CD14-positive monocyte (primary cell): ENCODE measurements at regions not wholly inside any gene's neighbourhood (a gene's known extent, or its start where the extent isn't known, plus 50 kb on each side); places are given as distances from the start of the nearest gene placed in this dataset.

ENCODE experiments used
- DNase-seq, 3 donors: peaks; one replicate each; pipeline ENCODE4 v3.0.0-alpha.2; 2011 to 2022
- H2AFZ ChIP-seq: 2 replicates; pipeline ENCODE4 v1.6.0; 2012; ENCODE audit warnings: mild to moderate bottlenecking, low read depth, low read length, inconsistent platforms; ENCODE audit not compliant: insufficient read depth, poor library complexity, severe bottlenecking
- H3K27ac ChIP-seq, 2 donors: 1 replicate in 1 of 2; 2 replicates in 1 of 2; pipeline ENCODE4 v1.5.1; 2012 to 2013; ENCODE audit warnings: low read length in 2 of 2, control low read depth in 1 of 2, inconsistent platforms in 1 of 2, low read depth in 1 of 2, mild to moderate bottlenecking in 1 of 2
- H3K27me3 ChIP-seq, 2 donors: one replicate each; pipeline versions ENCODE4 v1.6.0 to v1.6.1; 2011 to 2013; ENCODE audit warnings: low read length in 2 of 2; ENCODE audit not compliant: control insufficient read depth in 2 of 2, insufficient read depth in 2 of 2
- H3K36me3 ChIP-seq, 2 donors: replicated peaks in 1 of 2; 1 replicate in 1 of 2; 2 replicates in 1 of 2; pipeline versions ENCODE4 v1.5.1 to v1.6.1; 2012 to 2013; ENCODE audit warnings: low read length in 2 of 2, control low read depth in 1 of 2, inconsistent platforms in 1 of 2, mild to moderate bottlenecking in 1 of 2; ENCODE audit not compliant: insufficient read depth in 2 of 2, control insufficient read depth in 1 of 2
- H3K4me1 ChIP-seq, 2 donors: 1 replicate in 1 of 2; 2 replicates in 1 of 2; pipeline versions ENCODE4 v1.5.1 to v1.6.1; 2012 to 2013; ENCODE audit warnings: low read length in 2 of 2, control low read depth in 1 of 2, inconsistent platforms in 1 of 2, mild to moderate bottlenecking in 1 of 2, moderate library complexity in 1 of 2; ENCODE audit not compliant: insufficient read depth in 2 of 2, control insufficient read depth in 1 of 2
- H3K4me2 ChIP-seq: replicated peaks from 2 replicates; pipeline ENCODE3; 2012; ENCODE audit warnings: low read length, moderate library complexity, mild to moderate bottlenecking; ENCODE audit not compliant: poor library complexity, severe bottlenecking; ENCODE audit errors: extremely low read depth
- H3K4me3 ChIP-seq, 3 experiments: fragments of 200-600 bp in 1 of 3; sonication (generic) in 1 of 3; replicated peaks in 1 of 3; 1 replicate in 2 of 3; 2 replicates in 1 of 3; pipeline ENCODE4 v1.5.1; 2011 to 2013; ENCODE audit warnings: low read length in 3 of 3, mild to moderate bottlenecking in 3 of 3, control low read depth in 2 of 3, low read depth in 2 of 3, inconsistent platforms in 1 of 3, moderate library complexity in 1 of 3
- H3K79me2 ChIP-seq: 2 replicates; pipeline ENCODE4 v1.6.0; 2012; ENCODE audit warnings: mild to moderate bottlenecking, control low read depth, inconsistent platforms, low read length, moderate library complexity; ENCODE audit not compliant: insufficient read depth
- H3K9ac ChIP-seq: 2 replicates; pipeline ENCODE4 v1.6.0; 2017; ENCODE audit warnings: low read length, mild to moderate bottlenecking; ENCODE audit not compliant: insufficient read depth, poor library complexity, severe bottlenecking
- H3K9me3 ChIP-seq, 2 donors: replicated peaks in 1 of 2; 1 replicate in 1 of 2; 2 replicates in 1 of 2; pipeline versions ENCODE4 v1.5.1 to v1.6.1; 2012 to 2013; ENCODE audit warnings: low read length in 2 of 2, control low read depth in 1 of 2; ENCODE audit not compliant: control insufficient read depth in 1 of 2, insufficient read depth in 1 of 2
- H4K20me1 ChIP-seq: 2 replicates; pipeline ENCODE4 v1.6.0; 2012; ENCODE audit warnings: mild to moderate bottlenecking, low read length, control low read depth, moderate library complexity; ENCODE audit not compliant: insufficient read depth
- H3K27ac Mint-ChIP-seq, 7 donors: one replicate each; pipeline ENCODE4 v1.8.0; 2020; ENCODE audit warnings: mild to moderate bottlenecking in 7 of 7, mixed read lengths in 7 of 7, moderate library complexity in 6 of 7, inconsistent platforms in 2 of 7
- H3K27me3 Mint-ChIP-seq, 3 donors: one replicate each; pipeline ENCODE4 v1.8.0; 2021 to 2022; ENCODE audit warnings: low read depth in 3 of 3, mild to moderate bottlenecking in 3 of 3, mixed read lengths in 3 of 3, moderate library complexity in 3 of 3, inconsistent platforms in 1 of 3
- H3K36me3 Mint-ChIP-seq, 2 donors: one replicate each; pipeline ENCODE4 v1.8.0; 2020; ENCODE audit warnings: mixed read lengths in 2 of 2, inconsistent platforms in 1 of 2, mild to moderate bottlenecking in 1 of 2
- H3K4me1 Mint-ChIP-seq: one replicate; pipeline ENCODE4 v1.8.0; 2020; ENCODE audit warnings: mild to moderate bottlenecking, mixed read lengths
- H3K4me3 Mint-ChIP-seq, 2 donors: one replicate each; pipeline ENCODE4 v1.8.0; 2020; ENCODE audit warnings: mild to moderate bottlenecking in 2 of 2, mixed read lengths in 2 of 2, moderate library complexity in 1 of 2
- H3K9me3 Mint-ChIP-seq, 7 donors: one replicate each; pipeline ENCODE4 v1.8.0; 2020 to 2022; ENCODE audit warnings: mixed read lengths in 7 of 7, mild to moderate bottlenecking in 6 of 7, moderate library complexity in 6 of 7, inconsistent platforms in 2 of 7
- CTCF ChIP-seq: fragments of 200-600 bp; IDR thresholded peaks from one replicate; pipeline ENCODE4 v1.8.0; 2022; ENCODE audit warnings: antibody characterized with exemption, mild to moderate bottlenecking
- WGBS: methylation state at CpG from one replicate; pipeline ENCODE4 v1.1.5; 2013; ENCODE audit warnings: missing lambda C conversion rate; ENCODE audit not compliant: insufficient coverage; 5-methylcytosine and 5-hydroxymethylcytosine counted together
- intact Hi-C, 2 donors: fragments of 100-400 bp; cut with micrococcal nuclease; formaldehyde crosslinking; loops; one replicate each; pipeline versions ENCODE4 v1.15.0 to v1.15.1; 2023

- no peaks in the 10 kb centered on the region for H3K9me3 Mint-ChIP-seq
- TF ChIP-seq CTCF: no peak
These were observed 131.6 kb upstream of the SOX5 start for GRCh38 chr12:24081092-24081529.

GRCh38 chr12:24080465-24080864 is 131.0 kb upstream of the SOX5 start:
- intact Hi-C loops: no loop called here
- no peak for DNase-seq
- Mint-ChIP-seq H3K27me3 (peaks cover 0 to 2% (median 0%) of the 10 kb centered on the region in 3 donors), H3K4me3 (no peak overlapping the region), H3K4me1 (no peaks in the 10 kb centered on the region), H3K27ac (no peak overlapping the region), H3K36me3 (no peaks in the 10 kb centered on the region), H3K9me3 (no peaks in the 10 kb centered on the region)
- Histone ChIP-seq H4K20me1 (no peaks in the 10 kb centered on the region), H3K4me2 (no peak overlapping the region), H2AFZ (no peak overlapping the region), H3K36me3 (no peaks in the 10 kb centered on the region), H3K27ac (no peak overlapping the region), H3K9me3 (no peaks in the 10 kb centered on the region), H3K4me3 (no peak overlapping the region), H3K9ac (no peak overlapping the region), H3K4me1 (no peaks in the 10 kb centered on the region), H3K79me2 (no peaks in the 10 kb centered on the region), H3K27me3 (no peaks in the 10 kb centered on the region)
- no peak for TF ChIP-seq CTCF

More at GRCh38 chr12:24081092-24081529, 131.6 kb upstream of the SOX5 start:
- H3K9me3 ChIP-seq: no peaks in the 10 kb centered on the region
- H3K27me3 ChIP-seq: no peaks in the 10 kb centered on the region
- H3K27me3 Mint-ChIP-seq: peaks cover 0 to 2% (median 0%) of the 10 kb centered on the region in 3 donors
- H3K27ac Mint-ChIP-seq: no peak overlapping the region
- no peak overlapping the region for H3K9ac ChIP-seq
- no peaks in the 10 kb centered on the region for H3K4me1 ChIP-seq
- H3K79me2 ChIP-seq: no peaks in the 10 kb centered on the region
- DNase-seq: no peak
- intact Hi-C loops: no loop called here
- no peaks in the 10 kb centered on the region for H3K36me3 ChIP-seq
- WGBS: no CpG with 5 or more reads among the region's 4 CpGs
- H3K4me1 Mint-ChIP-seq: no peaks in the 10 kb centered on the region
- no peaks in the 10 kb centered on the region for H3K36me3 Mint-ChIP-seq
- no peak overlapping the region for H3K27ac ChIP-seq
- H3K4me3 Mint-ChIP-seq: no peak overlapping the region
- no peak overlapping the region for H3K4me3 ChIP-seq
- H3K4me2 ChIP-seq: no peak overlapping the region
- H2AFZ ChIP-seq: no peak overlapping the region
- no peaks in the 10 kb centered on the region for H4K20me1 ChIP-seq
